DMS53 treated with DMSO at 0.1 percent for 48 hours (cell line): ENCODE measurements at regions not wholly inside any gene's neighbourhood (a gene's known extent, or its start where the extent isn't known, plus 50 kb on each side); places are given as distances from the start of the nearest gene placed in this dataset.

Experiments used
- DNase-seq: peaks from one replicate; lab custom pipeline; 2025; ENCODE audit not compliant: unreplicated experiment; lab: John Stamatoyannopoulos, UW

- DNase-seq = no peak
Measured at GRCh38 chr5:89994266-89994665, 415.3 kb downstream of the CETN3 start.

- no peak for DNase-seq
Measured at GRCh38 chr5:89992201-89992600, 417.4 kb downstream of the CETN3 start.

- no peak for DNase-seq
Measured at GRCh38 chr5:89991592-89991991, 418.0 kb downstream of the CETN3 start.

GRCh38 chr5:89989776-89990175, 419.8 kb downstream of the CETN3 start:
- DNase-seq = no peak

DNA sequence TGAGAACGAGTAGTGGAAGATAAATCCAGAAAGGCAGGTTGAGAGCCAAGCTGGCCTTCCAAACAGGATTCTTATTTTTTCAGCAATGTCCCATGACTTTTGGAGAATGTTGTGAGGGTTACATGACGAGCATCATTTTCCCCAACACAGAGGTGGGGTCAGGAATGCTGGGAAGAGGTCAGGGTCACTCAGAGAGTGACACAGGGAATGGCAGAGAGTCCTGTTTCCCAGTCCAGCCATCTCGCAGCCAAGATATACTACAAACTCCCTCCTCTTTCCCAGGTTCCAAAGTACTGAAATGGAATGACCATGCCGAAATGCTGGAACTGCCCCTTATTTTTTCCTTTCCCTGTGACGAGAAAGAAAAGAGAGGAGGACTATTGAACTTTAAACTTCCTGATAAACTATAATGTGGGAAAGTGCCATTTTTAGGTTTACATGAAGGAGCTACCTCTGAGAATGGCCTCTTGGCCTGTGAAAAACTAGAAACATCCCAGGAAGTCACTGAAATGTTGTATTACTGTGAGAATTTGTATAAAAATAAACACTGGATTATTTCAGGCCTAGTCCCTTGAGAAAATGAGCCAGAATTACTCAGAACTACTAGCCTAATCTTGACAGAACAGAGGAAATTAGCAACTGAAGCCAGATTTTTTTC, 420.4 kb downstream of the CETN3 start:
- no peak for DNase-seq

DNA sequence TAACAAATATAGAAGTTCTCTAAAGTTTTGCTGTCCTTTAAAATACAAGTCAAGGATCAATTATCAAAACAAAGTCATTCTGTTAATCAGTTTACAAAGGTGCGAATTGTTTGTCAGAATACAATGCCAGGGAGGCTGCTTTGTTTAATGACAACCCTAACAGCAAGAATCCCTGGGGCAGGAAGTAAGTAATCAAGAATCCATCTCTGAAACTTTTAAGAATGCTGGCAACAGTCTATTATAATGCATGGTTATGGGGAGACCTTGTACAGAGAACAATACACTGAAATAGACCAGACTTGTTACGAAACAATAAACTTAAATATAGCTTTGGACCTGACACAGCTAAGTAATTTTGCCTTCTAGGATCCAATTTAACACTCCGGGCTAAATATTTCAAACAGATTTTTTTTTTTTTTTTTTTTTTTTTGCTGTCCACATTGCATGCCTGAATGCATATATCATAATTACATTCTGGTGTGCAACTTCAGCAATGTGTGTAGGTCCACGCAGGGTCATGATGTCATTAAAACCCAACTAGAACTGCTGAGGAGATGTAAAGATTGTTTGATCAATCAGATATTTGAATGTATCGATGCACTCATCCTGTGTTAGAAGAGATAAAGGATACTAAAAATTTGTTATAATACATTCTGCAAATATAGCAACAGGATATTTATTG, 421.3 kb downstream of the CETN3 start:
- DNase-seq = no peak

DNA sequence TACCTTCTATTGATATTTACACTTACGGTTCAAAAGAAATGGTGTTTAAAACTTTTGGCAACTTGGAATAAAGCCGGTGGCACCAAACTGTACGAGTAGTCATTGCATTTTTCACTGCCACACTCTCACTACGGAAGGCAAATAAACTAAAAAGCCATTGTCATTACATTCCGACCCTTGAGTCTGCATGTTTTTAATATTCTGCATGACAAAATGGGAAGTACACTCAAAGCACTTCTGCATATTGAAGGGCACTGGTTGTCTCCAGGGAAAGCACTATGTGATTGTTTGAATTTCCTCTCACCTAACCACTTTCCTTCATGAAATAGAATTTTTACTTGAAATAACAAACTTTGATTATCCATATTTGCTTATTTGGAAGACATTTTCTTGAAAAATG, 426.3 kb downstream of the CETN3 start:
- no peak for DNase-seq

DNA sequence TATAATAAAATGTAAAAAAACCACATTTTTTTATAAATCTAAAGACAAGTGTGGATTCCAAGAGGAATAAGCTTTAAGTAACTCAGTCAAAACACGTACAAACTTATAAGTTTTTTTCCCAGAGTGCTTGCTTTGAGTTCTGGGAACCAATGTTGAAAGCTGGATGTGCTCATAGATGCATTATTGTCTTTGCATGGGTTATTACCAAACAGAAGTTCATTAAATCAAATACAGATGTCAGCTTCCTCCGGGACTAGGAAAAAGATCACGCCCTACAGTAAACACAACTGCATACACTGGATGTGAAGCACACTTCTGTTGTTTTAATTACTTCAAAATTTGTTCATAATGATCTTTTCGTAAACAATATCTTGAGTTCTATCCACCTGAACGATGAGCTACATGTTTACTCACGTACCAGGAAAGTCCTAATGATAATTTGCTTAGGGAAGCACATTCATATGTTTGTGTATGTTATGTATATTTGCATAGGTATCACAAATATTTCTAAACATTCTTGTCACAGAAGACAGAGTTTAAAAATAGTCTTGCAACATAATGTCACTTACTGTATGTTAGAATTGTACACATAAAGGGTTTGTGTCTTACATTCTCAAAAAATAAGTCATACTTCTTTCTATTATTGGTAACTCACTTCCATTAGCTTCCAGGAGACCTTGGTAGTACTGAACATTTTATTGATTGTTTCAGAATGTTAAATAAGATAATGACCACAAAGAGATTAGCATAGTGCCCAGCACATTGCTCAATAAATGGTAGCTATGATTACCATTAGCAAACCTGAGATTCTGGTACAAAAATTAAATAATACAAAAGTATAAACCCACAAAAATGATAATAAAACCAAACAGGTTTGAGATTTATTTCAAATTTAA, 427.4 kb downstream of the CETN3 start:
- peak; percentile 23 for DNase-seq

GRCh38 chr5:89981021-89981420, 428.5 kb downstream of the CETN3 start:
- no peak for DNase-seq

GRCh38 chr5:89973516-89973915, 436.0 kb downstream of the CETN3 start:
- DNase-seq = no peak

DNA sequence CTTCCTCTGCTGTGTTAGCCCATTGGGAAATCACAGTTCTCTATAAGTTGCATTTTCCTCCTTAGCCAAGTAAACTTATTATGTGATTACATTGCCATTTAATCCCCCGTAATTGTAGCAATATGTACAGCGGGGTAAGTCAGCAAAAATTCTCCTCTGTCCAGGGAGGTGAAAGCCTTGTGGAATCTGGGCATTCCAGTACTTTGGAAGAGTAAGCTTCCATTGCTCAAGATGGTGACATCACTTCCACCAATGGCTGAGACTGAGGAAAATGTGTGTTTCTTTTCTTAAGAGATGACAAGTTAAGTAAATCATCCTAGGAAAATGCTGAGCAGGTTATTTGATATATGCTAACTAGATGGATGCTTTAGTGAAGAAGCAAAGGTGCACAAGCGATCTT, 436.7 kb downstream of the CETN3 start:
- DNase-seq = no peak

GRCh38 chr5:89968958-89969381, 440.6 kb downstream of the CETN3 start:
- DNase-seq = no peak

- DNase-seq = no peak
Measured at GRCh38 chr5:89967771-89968444, 441.6 kb downstream of the CETN3 start.

DNA sequence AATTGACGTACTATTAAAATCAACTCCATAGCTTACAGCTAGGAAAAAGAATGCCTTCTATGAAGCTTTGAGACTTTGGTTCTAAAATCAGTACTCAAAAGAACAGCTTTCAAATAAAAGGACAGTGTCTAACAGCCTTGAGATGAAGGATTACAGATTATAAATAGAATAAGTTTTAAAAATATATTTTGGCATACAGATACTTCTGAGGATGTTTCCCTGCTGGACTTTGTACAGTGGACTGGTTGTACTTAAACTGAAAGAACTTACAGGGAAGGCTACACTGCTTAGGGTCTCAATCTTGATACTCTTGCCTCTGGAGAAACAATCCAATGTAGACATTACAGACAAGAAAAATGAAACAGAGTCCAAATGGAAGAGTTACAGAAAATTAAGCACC, 452.7 kb downstream of the CETN3 start:
- DNase-seq = no peak

- no peak for DNase-seq
Measured at GRCh38 chr5:89954916-89955315, 454.6 kb downstream of the CETN3 start.

GRCh38 chr5:89951876-89952275, 457.7 kb downstream of the CETN3 start:
- no peak for DNase-seq

- no peak for DNase-seq
Measured at GRCh38 chr5:89950234-89950633, 459.3 kb downstream of the CETN3 start.

DNA sequence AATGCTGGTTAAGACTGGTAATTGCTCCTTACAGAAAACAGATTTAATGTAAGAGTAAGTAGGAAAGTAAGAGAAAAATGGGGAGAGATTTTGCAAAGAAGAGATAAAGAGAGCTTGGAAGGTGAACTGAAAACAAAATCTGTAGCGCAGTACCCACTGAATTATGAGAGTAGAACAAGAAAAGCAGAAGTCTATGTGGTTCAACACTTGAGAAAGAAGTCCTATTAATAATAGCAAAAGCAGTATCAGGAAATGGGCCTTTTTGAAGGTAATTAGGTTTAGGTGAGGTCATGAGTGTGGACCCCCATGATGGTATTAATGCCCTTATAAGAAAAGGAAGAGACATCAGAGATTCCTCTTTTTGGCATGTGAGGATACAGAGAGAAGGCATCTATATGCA, 460.6 kb downstream of the CETN3 start:
- no peak for DNase-seq

DNA sequence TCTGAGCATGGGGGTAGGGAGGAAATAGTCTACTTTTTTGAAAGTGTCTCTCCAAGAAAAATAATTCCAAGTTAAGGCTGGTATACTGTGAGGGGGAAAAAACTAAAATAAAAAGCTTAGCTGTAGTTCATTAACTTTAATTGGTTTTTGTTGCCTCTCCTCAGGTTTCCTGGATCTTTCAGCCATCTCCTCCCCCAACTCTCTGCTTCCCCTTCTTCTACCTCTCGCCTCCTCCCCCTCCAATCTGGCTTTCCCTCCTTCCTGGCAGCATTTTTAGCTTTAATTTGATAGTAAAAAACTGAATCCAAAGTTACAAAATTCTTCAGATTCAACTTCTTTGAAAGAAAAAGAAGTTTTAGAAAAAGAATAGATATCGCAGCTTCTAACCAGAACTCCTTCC, 462.6 kb downstream of the CETN3 start:
- no peak for DNase-seq

- no peak for DNase-seq
Measured at GRCh38 chr5:89946508-89946907, 463.0 kb downstream of the CETN3 start.

- DNase-seq = no peak
Measured at GRCh38 chr5:89942171-89942570, 467.4 kb downstream of the CETN3 start.
